ENCODE measurements at regions not wholly inside any gene's neighbourhood (a gene's known extent, or its start where the extent isn't known, plus 50 kb on each side); places are given as distances from the start of the nearest gene placed in this dataset.
"Not testable (repeated sequence)": the region's sequence is repeated elsewhere in the genome, so short reads cannot be mapped to it uniquely, and the experiment has no call there.

GRCh38 chr16:29212084-29213027, 194.2 kb downstream of the NPIPB11 start:
- DNase-seq, result not testable (repeated sequence)

GRCh38 chr16:29211456-29211855, 195.1 kb downstream of the NPIPB11 start:
- DNase-seq, result not testable (repeated sequence)

GRCh38 chr16:29210299-29211150, 196.0 kb downstream of the NPIPB11 start:
- not testable (repeated sequence) for DNase-seq

- not testable (repeated sequence) for DNase-seq
Observed at GRCh38 chr16:29206120-29206519, 200.4 kb downstream of the NPIPB11 start.

- DNase-seq, result not testable (repeated sequence)
Observed at GRCh38 chr16:29205151-29205550, 201.4 kb downstream of the NPIPB11 start.

- no peak for DNase-seq
Observed at GRCh38 chr16:29204806-29205135, 201.7 kb downstream of the NPIPB11 start.

GRCh38 chr16:29203933-29204805, 202.3 kb downstream of the NPIPB11 start:
- not testable (repeated sequence) for DNase-seq

- not testable (repeated sequence) for DNase-seq
Observed at GRCh38 chr16:29203046-29203932, 203.2 kb downstream of the NPIPB11 start.

GRCh38 chr16:29202642-29203041, 203.9 kb downstream of the NPIPB11 start:
- not testable (repeated sequence) for DNase-seq

- not testable (repeated sequence) for DNase-seq
Observed at GRCh38 chr16:29202025-29202632, 204.4 kb downstream of the NPIPB11 start.

- DNase-seq, result not testable (repeated sequence)
Observed at GRCh38 chr16:29201296-29202024, 205.1 kb downstream of the NPIPB11 start.

- not testable (repeated sequence) for DNase-seq
Observed at GRCh38 chr16:29200681-29201080, 205.8 kb downstream of the NPIPB11 start.

- DNase-seq, result not testable (repeated sequence)
Observed at GRCh38 chr16:29200135-29200601, 206.3 kb downstream of the NPIPB11 start.

- DNase-seq, result not testable (repeated sequence)
Observed at GRCh38 chr16:29199626-29200025, 206.9 kb downstream of the NPIPB11 start.

GRCh38 chr16:29198731-29199521, 207.6 kb downstream of the NPIPB11 start:
- no peak for DNase-seq

GRCh38 chr16:29198231-29198630, 208.3 kb downstream of the NPIPB11 start:
- no peak for DNase-seq

GRCh38 chr16:29197494-29198100, 208.9 kb downstream of the NPIPB11 start:
- DNase-seq, result not testable (repeated sequence)

GRCh38 chr16:29196746-29197145, 209.8 kb downstream of the NPIPB11 start:
- not testable (repeated sequence) for DNase-seq
